ENCODE measurements at regions not wholly inside any gene's neighbourhood (a gene's known extent, or its start where the extent isn't known, plus 50 kb on each side); places are given as distances from the start of the nearest gene placed in this dataset.

DNA sequence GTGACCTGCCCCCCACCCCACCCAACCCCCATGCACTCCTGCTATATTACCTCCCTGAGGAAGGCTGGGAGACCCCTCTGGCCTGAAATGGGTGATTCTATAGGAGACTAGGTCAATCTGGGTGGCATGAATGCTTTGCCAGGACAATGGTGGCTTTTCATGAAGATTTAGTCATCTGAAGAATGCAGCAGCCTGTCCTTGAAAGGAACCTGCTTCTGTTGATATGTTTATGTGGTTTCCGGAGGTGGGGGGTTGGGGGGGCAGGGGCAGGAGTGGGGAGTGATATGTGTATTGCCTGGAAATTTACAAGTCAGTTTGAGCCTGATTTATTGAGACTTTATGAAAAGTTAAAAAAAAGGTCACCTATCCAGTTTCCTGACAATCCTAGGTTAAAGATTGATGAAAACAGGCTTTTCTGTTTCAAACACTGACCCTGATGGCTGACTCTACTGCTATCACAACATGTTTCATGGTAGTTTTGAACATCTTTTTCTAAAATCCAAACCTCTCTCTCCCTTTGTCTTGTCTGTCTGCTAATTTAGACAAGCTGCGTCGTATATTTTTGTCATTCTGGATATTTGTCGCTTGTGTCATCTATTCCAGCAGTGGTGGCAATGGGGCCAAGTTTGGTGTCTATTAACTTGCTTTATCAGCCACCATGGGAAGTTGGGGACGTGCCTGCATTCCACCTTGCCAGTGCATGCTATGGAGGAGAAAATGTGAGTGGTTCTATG, 153.7 kb upstream of the EGFLAM start:
- no peak for DNase-seq (ENCODE audit: extremely low spot score)
- ChIA-PET CTCF (no interaction called here), POLR2A (no interaction called here)
- TF ChIP-seq, protein P1, sequence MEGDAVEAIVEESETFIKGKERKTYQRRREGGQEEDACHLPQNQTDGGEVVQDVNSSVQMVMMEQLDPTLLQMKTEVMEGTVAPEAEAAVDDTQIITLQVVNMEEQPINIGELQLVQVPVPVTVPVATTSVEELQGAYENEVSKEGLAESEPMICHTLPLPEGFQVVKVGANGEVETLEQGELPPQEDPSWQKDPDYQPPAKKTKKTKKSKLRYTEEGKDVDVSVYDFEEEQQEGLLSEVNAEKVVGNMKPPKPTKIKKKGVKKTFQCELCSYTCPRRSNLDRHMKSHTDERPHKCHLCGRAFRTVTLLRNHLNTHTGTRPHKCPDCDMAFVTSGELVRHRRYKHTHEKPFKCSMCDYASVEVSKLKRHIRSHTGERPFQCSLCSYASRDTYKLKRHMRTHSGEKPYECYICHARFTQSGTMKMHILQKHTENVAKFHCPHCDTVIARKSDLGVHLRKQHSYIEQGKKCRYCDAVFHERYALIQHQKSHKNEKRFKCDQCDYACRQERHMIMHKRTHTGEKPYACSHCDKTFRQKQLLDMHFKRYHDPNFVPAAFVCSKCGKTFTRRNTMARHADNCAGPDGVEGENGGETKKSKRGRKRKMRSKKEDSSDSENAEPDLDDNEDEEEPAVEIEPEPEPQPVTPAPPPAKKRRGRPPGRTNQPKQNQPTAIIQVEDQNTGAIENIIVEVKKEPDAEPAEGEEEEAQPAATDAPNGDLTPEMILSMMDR (IDR thresholded peaks at IDR 0.05; ENCODE audit: control extremely low read depth, extremely low read depth, low read depth, missing control alignments): no peak

DNA sequence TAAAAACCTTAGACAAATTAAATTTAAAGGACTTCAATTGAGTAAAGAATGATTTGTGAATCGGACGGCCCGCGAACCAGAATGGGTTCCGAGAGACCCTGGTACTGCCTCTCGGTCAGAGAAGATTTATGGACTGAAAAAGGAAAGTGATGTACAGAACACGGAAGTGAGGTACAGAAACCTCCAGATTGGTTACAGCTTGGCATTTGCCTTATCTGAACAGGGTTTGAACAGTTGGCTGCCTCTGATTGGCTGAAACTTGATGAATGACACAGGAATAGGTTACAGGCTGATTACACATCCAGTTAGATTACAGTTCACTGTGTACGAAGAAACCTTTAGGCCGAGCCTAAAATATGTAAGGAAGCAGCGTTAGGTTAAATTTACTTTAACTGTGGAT, 156.5 kb upstream of the EGFLAM start:
- TF ChIP-seq, protein P1 (IDR thresholded peaks at IDR 0.05; ENCODE audit: control extremely low read depth, extremely low read depth, low read depth, missing control alignments): no peak
- POLR2A ChIA-PET: no interaction called here
- no peak for DNase-seq (ENCODE audit: extremely low spot score)
- CTCF ChIA-PET: no interaction called here

DNA sequence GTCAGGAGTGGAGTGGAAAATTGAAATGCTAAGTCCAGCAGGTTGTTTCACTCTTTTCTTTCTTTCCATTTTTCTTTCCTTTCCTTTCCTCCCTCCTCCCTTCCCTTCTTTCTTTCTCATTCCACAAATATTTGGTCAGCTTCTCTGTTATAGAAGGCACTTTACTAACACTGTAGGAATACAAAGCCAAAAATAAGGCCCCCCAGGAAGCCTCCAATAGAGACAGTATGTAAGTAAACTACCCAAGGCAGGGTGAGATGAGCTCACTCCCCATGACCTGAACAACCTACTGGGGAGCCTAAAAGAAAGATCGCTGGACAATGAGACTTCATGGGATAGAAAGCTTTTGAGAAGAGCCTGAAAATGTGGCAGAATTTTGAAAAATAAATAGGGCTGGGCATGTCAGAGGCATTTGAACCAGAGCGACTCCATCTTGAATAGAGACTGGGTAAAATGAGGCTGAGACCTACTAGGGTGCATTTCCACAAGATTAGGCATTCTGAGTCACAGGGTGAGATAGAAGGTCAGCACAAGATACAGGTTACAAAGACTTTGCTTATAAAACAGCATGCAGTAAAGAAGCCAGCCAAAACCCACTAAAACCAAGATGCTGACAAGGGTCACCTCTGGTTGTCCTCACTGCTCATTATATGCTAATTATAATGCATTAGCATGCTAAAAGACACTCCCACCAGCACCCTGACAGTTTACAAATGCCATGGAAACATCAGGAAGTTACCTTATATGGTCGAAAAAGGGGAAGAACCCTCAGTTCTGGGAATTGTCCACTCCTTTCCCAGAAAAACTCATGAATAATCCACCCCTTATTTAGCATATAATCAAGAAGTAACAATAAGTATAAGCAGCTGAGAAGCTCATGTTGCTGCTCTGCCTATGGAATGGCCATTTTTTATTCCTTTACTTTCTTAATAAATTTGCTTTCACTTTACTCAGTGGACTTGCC, 158.9 kb upstream of the EGFLAM start:
- POLR2A ChIA-PET: no interaction called here
- TF ChIP-seq, protein P1 (IDR thresholded peaks at IDR 0.05; ENCODE audit: control extremely low read depth, extremely low read depth, low read depth, missing control alignments): no peak
- CTCF ChIA-PET: interaction anchor here (0.9 to 1.1 kb wide), 2 partner anchors 9 to 119 kb away, joined by 4 to 7 read pairs; no protein-coding TSS in a partner anchor
- DNase-seq (ENCODE audit: extremely low spot score): no peak

DNA sequence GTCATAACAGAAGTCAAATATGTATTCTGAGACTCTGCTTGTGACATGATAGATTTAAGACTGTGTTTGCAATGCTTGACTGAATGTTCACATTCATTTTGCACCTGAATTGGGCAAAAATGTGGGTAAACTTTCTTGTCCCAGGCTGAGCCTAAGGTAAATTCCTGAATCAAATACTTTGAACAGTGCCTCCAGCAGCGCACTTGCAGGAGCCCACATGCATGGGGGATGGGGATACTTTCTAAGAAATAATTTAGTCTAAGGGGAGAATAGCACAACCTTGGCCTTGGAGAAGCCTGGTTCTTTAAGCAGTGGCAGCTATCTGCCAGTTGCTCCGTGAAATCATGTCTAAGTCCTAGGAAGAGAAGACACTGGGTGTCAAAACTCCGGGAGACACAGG, 163.5 kb upstream of the EGFLAM start:
- CTCF ChIA-PET: interaction anchor here (1.2 kb wide), 1 partner anchor 14 kb away, joined by 3 read pairs; no protein-coding TSS in a partner anchor
- POLR2A ChIA-PET: no interaction called here

DNA sequence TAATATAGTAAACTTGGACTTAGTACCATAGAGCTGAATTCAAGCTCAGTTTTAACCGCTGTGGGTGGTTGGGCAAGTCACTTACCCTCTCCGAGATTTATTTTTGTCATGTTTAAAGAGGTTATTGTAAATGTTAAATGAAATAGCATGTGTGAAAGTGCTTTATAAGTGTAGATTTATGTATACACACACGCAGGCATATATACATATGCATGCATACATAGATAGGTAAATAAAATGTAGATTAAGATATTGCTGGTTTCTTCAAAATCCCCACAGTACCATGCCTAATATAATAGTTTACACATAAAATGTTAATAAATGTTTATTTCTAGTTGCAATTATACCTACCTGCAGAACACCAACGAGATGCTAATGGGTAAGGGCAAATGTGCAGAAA, 164.5 kb upstream of the EGFLAM start:
- TF ChIP-seq, protein P1 (IDR thresholded peaks at IDR 0.05; ENCODE audit: control extremely low read depth, extremely low read depth, low read depth, missing control alignments): no peak
- no peak for DNase-seq (ENCODE audit: extremely low spot score)
- ChIA-PET POLR2A (no interaction called here), CTCF (interaction anchor here (1.2 to 1.3 kb wide), 2 partner anchors 10 to 13 kb away, joined by 3 to 4 read pairs; no protein-coding TSS in a partner anchor)

More for the DNA sequence above, 163.5 kb upstream of the EGFLAM start:
- no peak for DNase-seq (ENCODE audit: extremely low spot score)
- TF ChIP-seq, protein P1 (IDR thresholded peaks at IDR 0.05; ENCODE audit: control extremely low read depth, extremely low read depth, low read depth, missing control alignments): no peak

DNA sequence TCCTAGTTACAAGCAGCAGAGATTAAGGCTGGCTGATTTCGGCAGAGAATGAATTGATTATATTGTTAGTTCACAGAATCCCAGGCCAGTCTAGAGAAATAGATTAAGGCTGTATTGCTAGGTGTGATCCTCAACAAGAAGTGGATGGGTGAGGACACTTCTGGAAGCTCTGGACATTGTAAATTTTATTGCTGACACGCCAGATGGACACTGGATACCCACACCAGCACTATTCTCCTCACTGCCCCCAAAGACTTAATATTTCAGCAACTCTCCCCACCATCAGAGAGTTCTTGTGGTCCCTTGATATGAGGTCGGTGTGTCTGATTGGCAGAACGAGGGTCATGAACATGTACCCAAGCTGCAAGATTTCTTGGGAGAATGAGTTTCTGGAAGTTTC, 171.6 kb upstream of the EGFLAM start:
- ChIA-PET CTCF (no interaction called here), POLR2A (no interaction called here)
- TF ChIP-seq, protein P1 (IDR thresholded peaks at IDR 0.05; ENCODE audit: control extremely low read depth, extremely low read depth, low read depth, missing control alignments): no peak
- no peak for DNase-seq (ENCODE audit: extremely low spot score)

Data from GM10248 (cell line).